ENCODE measurements at regions not wholly inside any gene's neighbourhood (a gene's known extent, or its start where the extent isn't known, plus 50 kb on each side); places are given as distances from the start of the nearest gene placed in this dataset.

DNA sequence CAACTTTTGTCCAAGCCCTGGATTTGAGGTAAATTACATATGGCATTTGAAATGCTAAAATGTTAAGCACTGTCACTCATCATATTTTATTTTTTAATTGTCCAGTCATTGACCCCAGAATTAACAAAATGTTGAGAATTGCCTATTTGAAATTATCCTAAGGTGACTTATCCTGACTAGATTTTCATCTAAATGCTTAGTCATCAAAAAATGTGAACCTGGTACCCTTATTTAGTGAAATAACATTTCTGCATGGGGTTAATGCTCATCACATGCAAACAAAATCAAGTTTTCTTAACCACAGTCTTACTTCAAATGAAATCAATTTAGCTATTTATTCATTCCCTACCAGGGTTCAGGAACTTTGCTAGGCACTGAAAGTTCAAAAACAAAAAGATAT, 232.0 kb upstream of the DCN start:
- H3K4me1 ChIP-seq = no peaks in the 10 kb centered on the region
- DNase-seq (no peak), ATAC-seq (no peak)
- no peaks in the 10 kb centered on the region for H3K27me3 ChIP-seq (ENCODE audit: low read depth)
- intact Hi-C loops (cut with DNase I) = no loop called here
- no peaks in the 10 kb centered on the region for H3K36me3 ChIP-seq
- no peaks in the 10 kb centered on the region for H3K9me3 ChIP-seq
- TF ChIP-seq, protein P1, sequence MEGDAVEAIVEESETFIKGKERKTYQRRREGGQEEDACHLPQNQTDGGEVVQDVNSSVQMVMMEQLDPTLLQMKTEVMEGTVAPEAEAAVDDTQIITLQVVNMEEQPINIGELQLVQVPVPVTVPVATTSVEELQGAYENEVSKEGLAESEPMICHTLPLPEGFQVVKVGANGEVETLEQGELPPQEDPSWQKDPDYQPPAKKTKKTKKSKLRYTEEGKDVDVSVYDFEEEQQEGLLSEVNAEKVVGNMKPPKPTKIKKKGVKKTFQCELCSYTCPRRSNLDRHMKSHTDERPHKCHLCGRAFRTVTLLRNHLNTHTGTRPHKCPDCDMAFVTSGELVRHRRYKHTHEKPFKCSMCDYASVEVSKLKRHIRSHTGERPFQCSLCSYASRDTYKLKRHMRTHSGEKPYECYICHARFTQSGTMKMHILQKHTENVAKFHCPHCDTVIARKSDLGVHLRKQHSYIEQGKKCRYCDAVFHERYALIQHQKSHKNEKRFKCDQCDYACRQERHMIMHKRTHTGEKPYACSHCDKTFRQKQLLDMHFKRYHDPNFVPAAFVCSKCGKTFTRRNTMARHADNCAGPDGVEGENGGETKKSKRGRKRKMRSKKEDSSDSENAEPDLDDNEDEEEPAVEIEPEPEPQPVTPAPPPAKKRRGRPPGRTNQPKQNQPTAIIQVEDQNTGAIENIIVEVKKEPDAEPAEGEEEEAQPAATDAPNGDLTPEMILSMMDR (IDR thresholded peaks at IDR 0.05) = no peak
- no peak overlapping the region for H3K4me3 ChIP-seq
- H3K27ac ChIP-seq = no peak overlapping the region

DNA sequence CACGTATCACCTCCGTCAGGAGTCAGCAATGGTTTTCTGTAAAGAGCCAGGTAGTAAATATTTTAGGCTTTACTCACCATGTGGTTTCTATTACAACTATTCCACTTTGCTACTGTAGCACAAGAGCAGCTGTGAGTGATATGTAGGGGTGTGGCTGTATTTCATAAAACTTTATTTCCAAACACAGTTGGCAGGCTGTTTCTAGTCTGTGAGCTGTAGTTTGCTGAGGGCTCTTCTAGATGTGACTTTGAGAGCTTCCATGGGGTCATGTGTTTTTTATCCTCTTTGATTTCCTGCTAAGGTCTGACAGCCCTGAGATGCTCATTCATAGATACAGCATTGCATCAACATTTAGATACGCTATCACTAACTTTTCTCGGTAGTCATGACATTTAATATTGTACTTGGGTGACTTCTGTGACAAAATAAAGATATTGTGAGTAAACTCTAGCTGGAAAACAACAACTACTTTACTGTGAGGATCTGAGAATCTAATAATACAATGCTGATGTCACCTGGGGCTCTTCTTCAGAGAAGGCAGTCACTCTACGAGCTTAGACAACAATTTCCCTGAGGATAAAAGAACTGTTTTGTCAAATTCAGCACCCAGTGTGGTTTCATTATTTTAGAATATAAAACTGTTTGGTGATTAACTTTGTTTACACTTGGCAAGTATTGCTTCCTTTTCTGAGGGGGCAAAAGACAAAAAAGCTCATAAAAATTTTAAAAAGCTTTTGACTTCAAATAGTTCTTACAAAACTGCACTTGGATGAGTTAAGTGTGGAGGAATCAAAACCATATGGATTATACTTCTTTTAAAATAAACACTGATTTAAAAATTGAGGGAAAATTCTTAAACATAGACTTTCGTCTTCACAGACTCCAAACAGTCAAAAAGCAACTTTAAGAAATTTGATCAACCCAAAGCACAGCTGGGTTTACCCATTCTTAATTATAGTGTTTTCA, 231.2 kb upstream of the DCN start:
- no peak for DNase-seq
- Histone ChIP-seq H3K36me3 (no peaks in the 10 kb centered on the region), H3K27me3 (ENCODE audit: low read depth) (no peaks in the 10 kb centered on the region), H3K4me1 (no peaks in the 10 kb centered on the region), H3K9me3 (no peaks in the 10 kb centered on the region), H3K4me3 (no peak overlapping the region), H3K27ac (no peak overlapping the region)
- TF ChIP-seq, protein P1 (IDR thresholded peaks at IDR 0.05) = no peak
- intact Hi-C loops (cut with DNase I) = no loop called here
- ATAC-seq = peak; percentile 72 to 81

DNA sequence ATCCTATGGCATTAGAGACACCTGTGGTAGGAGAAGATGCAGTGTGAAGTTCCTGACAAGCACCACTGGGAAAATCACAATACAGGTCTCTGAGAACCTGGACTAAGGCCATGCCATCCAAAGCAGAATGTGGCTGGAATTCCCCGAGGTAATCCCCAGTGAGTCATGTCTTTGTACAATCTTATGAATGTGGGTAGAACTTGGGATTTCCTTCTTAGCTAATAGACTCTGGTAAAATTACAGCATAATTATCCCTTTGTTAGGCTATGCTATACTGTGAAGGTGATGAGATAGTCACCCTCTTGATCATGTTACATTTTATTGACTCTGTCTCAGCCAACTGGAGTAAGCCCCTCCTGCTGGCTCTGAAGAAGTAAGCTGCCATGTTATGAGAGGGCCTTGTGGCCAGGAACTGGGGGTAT, 224.3 kb upstream of the DCN start:
- Histone ChIP-seq H3K4me1 (no peaks in the 10 kb centered on the region), H3K9me3 (no peaks in the 10 kb centered on the region), H3K27ac (no peak overlapping the region), H3K27me3 (ENCODE audit: low read depth) (no peaks in the 10 kb centered on the region), H3K4me3 (no peak overlapping the region), H3K36me3 (no peaks in the 10 kb centered on the region)
- TF ChIP-seq, protein P1 (IDR thresholded peaks at IDR 0.05) = no peak
- no peak for DNase-seq
- intact Hi-C loops (cut with DNase I) = no loop called here
- peak in 1 of 2 donors; percentile 9 for ATAC-seq

- TF ChIP-seq, protein P1 (IDR thresholded peaks at IDR 0.05) = no peak
- no peak overlapping the region for H3K4me3 ChIP-seq
- DNase-seq (no peak), ATAC-seq (no peak)
- H3K27ac ChIP-seq = no peak overlapping the region
- no peaks in the 10 kb centered on the region for H3K4me1 ChIP-seq
- no peaks in the 10 kb centered on the region for H3K36me3 ChIP-seq
- intact Hi-C loops (cut with DNase I) = no loop called here
- H3K27me3 ChIP-seq (ENCODE audit: low read depth) = no peaks in the 10 kb centered on the region
- H3K9me3 ChIP-seq = no peaks in the 10 kb centered on the region
Measured at GRCh38 chr12:91404441-91404840, 221.8 kb upstream of the DCN start.

- no peaks in the 10 kb centered on the region for H3K27me3 ChIP-seq (ENCODE audit: low read depth)
- H3K9me3 ChIP-seq = no peaks in the 10 kb centered on the region
- TF ChIP-seq, protein P1 (IDR thresholded peaks at IDR 0.05) = no peak
- no peak overlapping the region for H3K27ac ChIP-seq
- H3K4me3 ChIP-seq = no peak overlapping the region
- no peak for DNase-seq
- no peak for ATAC-seq
- intact Hi-C loops (cut with DNase I) = no loop called here
- no peaks in the 10 kb centered on the region for H3K4me1 ChIP-seq
- H3K36me3 ChIP-seq = no peaks in the 10 kb centered on the region
Measured at GRCh38 chr12:91401190-91401589, 218.6 kb upstream of the DCN start.

Measured in lower lobe of right lung (tissue), 2 donors.